HepG2 (cell line): ENCODE measurements at regions not wholly inside any gene's neighbourhood (a gene's known extent, or its start where the extent isn't known, plus 50 kb on each side); places are given as distances from the start of the nearest gene placed in this dataset.

Source experiments
- ATAC-seq: fragments of 200-7000 bp; cut with Tn5 transposase; 3 replicates; pipeline ENCODE4 v1.9.1; 2020; ENCODE audit warnings: mild to moderate bottlenecking, moderate library complexity
- BruUV-seq: library from RNA; stranded (reverse); fragments of 400-500 nt; replicated peaks from 2 replicates; lab custom pipeline; 2021; lab: Mats Ljungman, UMichigan
- CTCF ChIA-PET: fragments of 300-600 bp; formaldehyde crosslinking; extraction: SDS; loops from one replicate; lab custom pipeline; 2021; ENCODE audit warnings: low total read pairs, inconsistent platforms, low intra/inter-chr PET ratio; lab: Yijun Ruan, JAX
- POLR2A ChIA-PET: fragments of 350-600 bp; sonication (Branson Sonifier 250); formaldehyde crosslinking; loops from one replicate; lab custom pipeline; 2020; ENCODE audit warnings: antibody characterized with exemption, inconsistent platforms; lab: Yijun Ruan, JAX
- DNase-seq: peaks from one replicate; pipeline ENCODE4 v3.0.0-alpha.2; 2015; ENCODE audit warnings: low spot score
- FAIRE-seq: peaks from 3 replicates; lab custom pipeline; 2011; peaks lifted over from hg19 to GRCh38; lab: Jason Lieb, UNC
- H2AFZ ChIP-seq: one replicate; pipeline ENCODE4 v1.6.1; 2011; ENCODE audit warnings: low read length, inconsistent platforms
- H3K27ac ChIP-seq: fragments of 300-600 bp; 3 replicates; pipeline ENCODE4 v1.8.0; 2011; ENCODE audit warnings: mixed run types, mild to moderate bottlenecking, mixed read lengths, low read length, inconsistent platforms; ENCODE audit not compliant: insufficient read depth; ENCODE audit errors: extremely low read length
- H3K27me3 ChIP-seq, 2 experiments: fragments of 200-600 bp in 1 of 2; 2 replicates in 1 of 2; 3 replicates in 1 of 2; pipeline versions ENCODE4 v1.6.0 to v1.8.0; 2011; ENCODE audit warnings: low read length in 2 of 2, mild to moderate bottlenecking in 2 of 2, moderate library complexity in 2 of 2, inconsistent platforms in 1 of 2; ENCODE audit not compliant: insufficient read depth in 2 of 2, control insufficient read depth in 1 of 2
- H3K36me3 ChIP-seq, 2 experiments: fragments of 200-600 bp in 1 of 2; replicated peaks in 1 of 2; 2 replicates in 1 of 2; 3 replicates in 1 of 2; pipeline versions ENCODE4 v1.5.1 to v1.8.0; 2011; ENCODE audit warnings: low read length in 2 of 2, inconsistent platforms in 1 of 2; ENCODE audit not compliant: insufficient read depth in 2 of 2, control insufficient read depth in 1 of 2
- H3K4me1 ChIP-seq: 2 replicates; pipeline ENCODE4 v1.5.1; 2012; ENCODE audit warnings: low read length, inconsistent platforms; ENCODE audit not compliant: insufficient read depth
- H3K4me2 ChIP-seq: 2 replicates; pipeline ENCODE4 v1.6.0; 2011; ENCODE audit warnings: low read depth, low read length, inconsistent platforms
- H3K4me3 ChIP-seq, 3 experiments: fragments of 200-600 bp in 1 of 3; sonication (generic), shearing (Covaris generic) in 1 of 3; replicated peaks in 1 of 3; 2 replicates each; pipeline ENCODE4 v1.5.1; 2011 to 2016; ENCODE audit warnings: low read length in 3 of 3, inconsistent platforms in 2 of 3, low read depth in 2 of 3, mild to moderate bottlenecking in 2 of 3, control low read depth in 1 of 3, mixed read lengths in 1 of 3; ENCODE audit not compliant: insufficient read depth in 1 of 3
- H3K79me2 ChIP-seq: one replicate; pipeline ENCODE4 v1.6.1; 2011; ENCODE audit warnings: low read length, inconsistent platforms; ENCODE audit not compliant: insufficient read depth
- H3K9ac ChIP-seq: 2 replicates; pipeline ENCODE4 v1.6.0; 2011; ENCODE audit warnings: mild to moderate bottlenecking, low read depth, low read length, inconsistent platforms; ENCODE audit not compliant: insufficient read depth
- H3K9me3 ChIP-seq: 2 replicates; pipeline ENCODE4 v1.5.1; 2012; ENCODE audit warnings: mild to moderate bottlenecking, low read length
- H4K20me1 ChIP-seq: 2 replicates; pipeline ENCODE4 v1.6.0; 2011; ENCODE audit warnings: inconsistent platforms, mild to moderate bottlenecking, low read length, moderate library complexity; ENCODE audit not compliant: insufficient read depth
- KAT2B ChIP-seq: fragments of 150-350 bp; IDR thresholded peaks from 2 replicates; pipeline ENCODE4 v1.6.1; 2014; ENCODE audit warnings: low read depth, low read length, borderline replicate concordance
- LCORL ChIP-seq, 2 experiments: fragments of 450-650 bp in 1 of 2; sonication (generic) in 1 of 2; formaldehyde crosslinking in 1 of 2; IDR thresholded peaks; 2 replicates each; pipeline versions ENCODE4 v1.5.0 to v1.6.1; 2017 to 2020; ENCODE audit warnings: antibody characterized with exemption in 1 of 2, missing genetic modification reagents in 1 of 2
- PCBP2 ChIP-seq: fragments of 200-400 bp; formaldehyde crosslinking; optimal IDR thresholded peaks from 2 replicates; pipeline ENCODE3; 2018; ENCODE audit warnings: low read length, low read depth; ENCODE audit not compliant: poor library complexity, severe bottlenecking
- REPIN1 ChIP-seq: sonication (generic); formaldehyde crosslinking; IDR thresholded peaks from 2 replicates; pipeline ENCODE4 v1.8.0; 2022; ENCODE audit warnings: missing genetic modification reagents, low read depth, mild to moderate bottlenecking, borderline replicate concordance
- SMAD9 ChIP-seq: sonication (generic); formaldehyde crosslinking; IDR thresholded peaks from 2 replicates; pipeline ENCODE4 v1.5.1; 2020; ENCODE audit warnings: mild to moderate bottlenecking, missing genetic modification reagents
- SP2 ChIP-seq: sonication (generic); formaldehyde crosslinking; IDR thresholded peaks from 2 replicates; pipeline ENCODE4 v1.5.1; 2020; ENCODE audit warnings: mild to moderate bottlenecking, missing genetic modification reagents
- ZFY ChIP-seq: sonication (generic); formaldehyde crosslinking; IDR thresholded peaks from 2 replicates; pipeline ENCODE4 v1.4.0; 2020; ENCODE audit warnings: missing genetic modification reagents
- ZKSCAN5 ChIP-seq: sonication (generic); formaldehyde crosslinking; IDR thresholded peaks from 2 replicates; pipeline ENCODE4 v1.5.1; 2020; ENCODE audit warnings: mild to moderate bottlenecking, missing genetic modification reagents
- ZNF292 ChIP-seq: sonication (generic); formaldehyde crosslinking; IDR thresholded peaks from 2 replicates; pipeline ENCODE4 v1.8.1; 2022; ENCODE audit warnings: mild to moderate bottlenecking, low read depth, missing genetic modification reagents, borderline replicate concordance
- ZNF570 ChIP-seq: sonication (generic); formaldehyde crosslinking; IDR thresholded peaks from 2 replicates; pipeline ENCODE4 v1.4.0; 2020; ENCODE audit warnings: mild to moderate bottlenecking, missing genetic modification reagents, borderline replicate concordance
- ZNF737 ChIP-seq: sonication (generic); formaldehyde crosslinking; IDR thresholded peaks from 2 replicates; pipeline ENCODE4 v1.5.0; 2020; ENCODE audit warnings: missing genetic modification reagents, mild to moderate bottlenecking, borderline replicate concordance
- ZNF768 ChIP-seq: sonication (generic); formaldehyde crosslinking; IDR thresholded peaks from 2 replicates; pipeline ENCODE4 v1.4.0; 2020; ENCODE audit warnings: missing genetic modification reagents
- WGBS: methylation state at CpG from one replicate; pipeline ENCODE4 v1.1.6; 2017; ENCODE audit warnings: low lambda C conversion rate; 5-methylcytosine and 5-hydroxymethylcytosine counted together
- in situ Hi-C: cut with HindIII; loops from 2 replicates; pipeline ENCODE4 v1.10.0; 2017; ENCODE audit warnings: low pct_unique_long_range_greater_than_20kb; ENCODE audit not compliant: extremely low pct_ligation_motif_present
- intact Hi-C: fragments of 100-400 bp; cut with micrococcal nuclease; formaldehyde crosslinking; loops from one replicate; pipeline ENCODE4 v1.10.0; 2022; ENCODE audit not compliant: unreplicated experiment
- TF ChIP-seq, protein P1 (sequence below): sonication (generic); formaldehyde crosslinking; IDR thresholded peaks from 2 replicates; pipeline ENCODE4 v1.4.0; 2020; ENCODE audit warnings: missing genetic modification reagents
- TF ChIP-seq, protein P2 (sequence below): sonication (generic); formaldehyde crosslinking; conservative IDR thresholded peaks from 2 replicates; pipeline ENCODE4 v1.8.0; 2022; ENCODE audit warnings: missing genetic modification reagents
- TF ChIP-seq, protein P3 (sequence below): sonication (generic); formaldehyde crosslinking; IDR thresholded peaks from 2 replicates; pipeline ENCODE4 v1.4.0; 2020; ENCODE audit warnings: missing genetic modification reagents
- TF ChIP-seq, protein P4 (sequence below): sonication (generic); formaldehyde crosslinking; IDR thresholded peaks from 2 replicates; pipeline ENCODE4 v1.4.0; 2020; ENCODE audit warnings: missing genetic modification reagents
- TF ChIP-seq, protein P5 (sequence below): sonication (generic); formaldehyde crosslinking; IDR thresholded peaks from 2 replicates; pipeline ENCODE4 v1.5.1; 2020; ENCODE audit warnings: missing genetic modification reagents, mild to moderate bottlenecking, borderline replicate concordance

DNA sequence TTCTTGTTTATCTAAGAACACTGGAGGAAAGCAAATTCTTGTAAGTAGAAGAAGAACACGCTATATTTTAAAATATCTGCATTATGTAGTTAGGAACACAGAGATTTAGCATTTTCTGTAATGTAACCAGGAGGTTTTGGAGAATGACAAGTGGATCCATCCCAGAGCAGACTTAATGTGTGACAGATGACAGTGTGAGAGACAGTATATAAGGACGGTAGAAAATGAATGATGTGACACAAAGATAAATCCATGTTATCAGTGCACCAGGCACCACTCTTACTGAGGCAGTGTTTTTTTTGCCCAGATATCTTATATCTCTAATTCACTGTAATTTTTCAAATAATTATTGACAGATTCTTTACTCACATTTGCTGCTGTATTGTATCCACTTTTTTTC, 239.0 kb upstream of the KCNN2 start:
- CTCF ChIA-PET, result no interaction called here
- FAIRE-seq, result no peak
- Histone ChIP-seq H3K9me3 (peaks cover 10% of the 10 kb centered on the region), H3K9ac (no peak overlapping the region), H3K4me1 (no peaks in the 10 kb centered on the region), H3K27me3 (no peaks in the 10 kb centered on the region; a peak in 1 of 5 replicates), H3K27ac (no peak overlapping the region), H2AFZ (no peak overlapping the region), H4K20me1 (no peaks in the 10 kb centered on the region), H3K36me3 (no peaks in the 10 kb centered on the region), H3K4me3 (no peak overlapping the region), H3K79me2 (no peaks in the 10 kb centered on the region), H3K4me2 (no peak overlapping the region)
- WGBS, result 0% methylated on average over 2 of the region's 2 CpGs
- ATAC-seq, result no peak
- no TSS peak for BruUV-seq
- intact Hi-C loops, result no loop called here
- in situ Hi-C loops, result no loop called here
- DNase-seq, result no peak
- POLR2A ChIA-PET, result no interaction called here
- TF ChIP-seq SP2 (CRISPR knock-in tag) (no peak), SMAD9 (CRISPR knock-in tag) (no peak), PCBP2 (no peak), ZKSCAN5 (CRISPR knock-in tag) (no peak), ZNF570 (CRISPR knock-in tag) (no peak), ZNF292 (CRISPR knock-in tag) (no peak), KAT2B (no peak), ZFY (no peak), LCORL (IDR thresholded peaks at IDR 0.05) (no peak), LCORL (CRISPR knock-in tag; IDR thresholded peaks at IDR 0.05) (no peak), ZNF768 (CRISPR knock-in tag) (no peak), ZNF737 (CRISPR knock-in tag) (no peak), REPIN1 (CRISPR knock-in tag) (no peak)
- TF ChIP-seq, protein P1, sequence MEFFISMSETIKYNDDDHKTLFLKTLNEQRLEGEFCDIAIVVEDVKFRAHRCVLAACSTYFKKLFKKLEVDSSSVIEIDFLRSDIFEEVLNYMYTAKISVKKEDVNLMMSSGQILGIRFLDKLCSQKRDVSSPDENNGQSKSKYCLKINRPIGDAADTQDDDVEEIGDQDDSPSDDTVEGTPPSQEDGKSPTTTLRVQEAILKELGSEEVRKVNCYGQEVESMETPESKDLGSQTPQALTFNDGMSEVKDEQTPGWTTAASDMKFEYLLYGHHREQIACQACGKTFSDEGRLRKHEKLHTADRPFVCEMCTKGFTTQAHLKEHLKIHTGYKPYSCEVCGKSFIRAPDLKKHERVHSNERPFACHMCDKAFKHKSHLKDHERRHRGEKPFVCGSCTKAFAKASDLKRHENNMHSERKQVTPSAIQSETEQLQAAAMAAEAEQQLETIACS, result no peak
- TF ChIP-seq, protein P2, sequence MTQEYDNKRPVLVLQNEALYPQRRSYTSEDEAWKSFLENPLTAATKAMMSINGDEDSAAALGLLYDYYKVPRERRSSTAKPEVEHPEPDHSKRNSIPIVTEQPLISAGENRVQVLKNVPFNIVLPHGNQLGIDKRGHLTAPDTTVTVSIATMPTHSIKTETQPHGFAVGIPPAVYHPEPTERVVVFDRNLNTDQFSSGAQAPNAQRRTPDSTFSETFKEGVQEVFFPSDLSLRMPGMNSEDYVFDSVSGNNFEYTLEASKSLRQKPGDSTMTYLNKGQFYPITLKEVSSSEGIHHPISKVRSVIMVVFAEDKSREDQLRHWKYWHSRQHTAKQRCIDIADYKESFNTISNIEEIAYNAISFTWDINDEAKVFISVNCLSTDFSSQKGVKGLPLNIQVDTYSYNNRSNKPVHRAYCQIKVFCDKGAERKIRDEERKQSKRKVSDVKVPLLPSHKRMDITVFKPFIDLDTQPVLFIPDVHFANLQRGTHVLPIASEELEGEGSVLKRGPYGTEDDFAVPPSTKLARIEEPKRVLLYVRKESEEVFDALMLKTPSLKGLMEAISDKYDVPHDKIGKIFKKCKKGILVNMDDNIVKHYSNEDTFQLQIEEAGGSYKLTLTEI (CRISPR knock-in tag), result no peak
- TF ChIP-seq, protein P3, sequence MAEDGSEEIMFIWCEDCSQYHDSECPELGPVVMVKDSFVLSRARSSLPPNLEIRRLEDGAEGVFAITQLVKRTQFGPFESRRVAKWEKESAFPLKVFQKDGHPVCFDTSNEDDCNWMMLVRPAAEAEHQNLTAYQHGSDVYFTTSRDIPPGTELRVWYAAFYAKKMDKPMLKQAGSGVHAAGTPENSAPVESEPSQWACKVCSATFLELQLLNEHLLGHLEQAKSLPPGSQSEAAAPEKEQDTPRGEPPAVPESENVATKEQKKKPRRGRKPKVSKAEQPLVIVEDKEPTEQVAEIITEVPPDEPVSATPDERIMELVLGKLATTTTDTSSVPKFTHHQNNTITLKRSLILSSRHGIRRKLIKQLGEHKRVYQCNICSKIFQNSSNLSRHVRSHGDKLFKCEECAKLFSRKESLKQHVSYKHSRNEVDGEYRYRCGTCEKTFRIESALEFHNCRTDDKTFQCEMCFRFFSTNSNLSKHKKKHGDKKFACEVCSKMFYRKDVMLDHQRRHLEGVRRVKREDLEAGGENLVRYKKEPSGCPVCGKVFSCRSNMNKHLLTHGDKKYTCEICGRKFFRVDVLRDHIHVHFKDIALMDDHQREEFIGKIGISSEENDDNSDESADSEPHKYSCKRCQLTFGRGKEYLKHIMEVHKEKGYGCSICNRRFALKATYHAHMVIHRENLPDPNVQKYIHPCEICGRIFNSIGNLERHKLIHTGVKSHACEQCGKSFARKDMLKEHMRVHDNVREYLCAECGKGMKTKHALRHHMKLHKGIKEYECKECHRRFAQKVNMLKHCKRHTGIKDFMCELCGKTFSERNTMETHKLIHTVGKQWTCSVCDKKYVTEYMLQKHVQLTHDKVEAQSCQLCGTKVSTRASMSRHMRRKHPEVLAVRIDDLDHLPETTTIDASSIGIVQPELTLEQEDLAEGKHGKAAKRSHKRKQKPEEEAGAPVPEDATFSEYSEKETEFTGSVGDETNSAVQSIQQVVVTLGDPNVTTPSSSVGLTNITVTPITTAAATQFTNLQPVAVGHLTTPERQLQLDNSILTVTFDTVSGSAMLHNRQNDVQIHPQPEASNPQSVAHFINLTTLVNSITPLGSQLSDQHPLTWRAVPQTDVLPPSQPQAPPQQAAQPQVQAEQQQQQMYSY (CRISPR knock-in tag), result no peak
- TF ChIP-seq, protein P4, sequence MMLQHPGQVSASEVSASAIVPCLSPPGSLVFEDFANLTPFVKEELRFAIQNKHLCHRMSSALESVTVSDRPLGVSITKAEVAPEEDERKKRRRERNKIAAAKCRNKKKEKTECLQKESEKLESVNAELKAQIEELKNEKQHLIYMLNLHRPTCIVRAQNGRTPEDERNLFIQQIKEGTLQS (CRISPR knock-in tag), result no peak
- TF ChIP-seq, protein P5, sequence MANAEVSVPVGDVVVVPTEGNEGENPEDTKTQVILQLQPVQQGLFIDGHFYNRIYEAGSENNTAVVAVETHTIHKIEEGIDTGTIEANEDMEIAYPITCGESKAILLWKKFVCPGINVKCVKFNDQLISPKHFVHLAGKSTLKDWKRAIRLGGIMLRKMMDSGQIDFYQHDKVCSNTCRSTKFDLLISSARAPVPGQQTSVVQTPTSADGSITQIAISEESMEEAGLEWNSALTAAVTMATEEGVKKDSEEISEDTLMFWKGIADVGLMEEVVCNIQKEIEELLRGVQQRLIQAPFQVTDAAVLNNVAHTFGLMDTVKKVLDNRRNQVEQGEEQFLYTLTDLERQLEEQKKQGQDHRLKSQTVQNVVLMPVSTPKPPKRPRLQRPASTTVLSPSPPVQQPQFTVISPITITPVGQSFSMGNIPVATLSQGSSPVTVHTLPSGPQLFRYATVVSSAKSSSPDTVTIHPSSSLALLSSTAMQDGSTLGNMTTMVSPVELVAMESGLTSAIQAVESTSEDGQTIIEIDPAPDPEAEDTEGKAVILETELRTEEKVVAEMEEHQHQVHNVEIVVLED (CRISPR knock-in tag), result no peak
